ENCODE measurements at regions not wholly inside any gene's neighbourhood (a gene's known extent, or its start where the extent isn't known, plus 50 kb on each side); places are given as distances from the start of the nearest gene placed in this dataset.

DNA sequence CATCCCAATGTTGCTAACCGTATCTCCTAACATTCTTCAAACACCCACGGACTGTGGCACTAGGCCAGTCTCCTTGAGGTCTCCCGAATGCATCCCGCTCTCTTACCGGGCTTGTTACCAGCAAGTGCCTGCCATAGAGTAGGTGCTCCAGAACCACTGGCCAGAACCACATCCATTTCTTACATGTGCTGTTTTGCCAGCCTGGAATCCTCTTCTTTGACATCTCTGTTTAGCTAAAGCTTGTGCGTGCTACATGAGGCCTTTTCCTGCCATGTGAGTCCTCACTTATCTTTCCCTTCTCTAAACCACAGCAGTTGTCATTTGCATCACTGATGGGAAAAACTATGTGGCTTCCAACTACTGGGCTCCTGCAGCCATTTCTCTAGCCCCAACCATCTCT is 397.4 kb downstream of the PCNX1 start:
- no peak for TF ChIP-seq POLR2AphosphoS5 (IDR thresholded peaks at IDR 0.05)
- TF ChIP-seq, protein P1, sequence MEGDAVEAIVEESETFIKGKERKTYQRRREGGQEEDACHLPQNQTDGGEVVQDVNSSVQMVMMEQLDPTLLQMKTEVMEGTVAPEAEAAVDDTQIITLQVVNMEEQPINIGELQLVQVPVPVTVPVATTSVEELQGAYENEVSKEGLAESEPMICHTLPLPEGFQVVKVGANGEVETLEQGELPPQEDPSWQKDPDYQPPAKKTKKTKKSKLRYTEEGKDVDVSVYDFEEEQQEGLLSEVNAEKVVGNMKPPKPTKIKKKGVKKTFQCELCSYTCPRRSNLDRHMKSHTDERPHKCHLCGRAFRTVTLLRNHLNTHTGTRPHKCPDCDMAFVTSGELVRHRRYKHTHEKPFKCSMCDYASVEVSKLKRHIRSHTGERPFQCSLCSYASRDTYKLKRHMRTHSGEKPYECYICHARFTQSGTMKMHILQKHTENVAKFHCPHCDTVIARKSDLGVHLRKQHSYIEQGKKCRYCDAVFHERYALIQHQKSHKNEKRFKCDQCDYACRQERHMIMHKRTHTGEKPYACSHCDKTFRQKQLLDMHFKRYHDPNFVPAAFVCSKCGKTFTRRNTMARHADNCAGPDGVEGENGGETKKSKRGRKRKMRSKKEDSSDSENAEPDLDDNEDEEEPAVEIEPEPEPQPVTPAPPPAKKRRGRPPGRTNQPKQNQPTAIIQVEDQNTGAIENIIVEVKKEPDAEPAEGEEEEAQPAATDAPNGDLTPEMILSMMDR (IDR thresholded peaks at IDR 0.05), result no peak

Data from transverse colon (tissue), 4 donors.